Endothelial cell (in vitro differentiated cells): ENCODE measurements at regions not wholly inside any gene's neighbourhood (a gene's known extent, or its start where the extent isn't known, plus 50 kb on each side); places are given as distances from the start of the nearest gene placed in this dataset.

ENCODE experiments used
- DNase-seq: peaks from one replicate; pipeline ENCODE4 v3.0.0; 2021; ENCODE audit warnings: low spot score
- H3K27ac Mint-ChIP-seq: one replicate; pipeline ENCODE4 v1.8.0; 2021; ENCODE audit warnings: mixed read lengths, inconsistent platforms; ENCODE audit not compliant: unreplicated experiment
- H3K27me3 Mint-ChIP-seq: one replicate; pipeline ENCODE4 v1.8.0; 2021; ENCODE audit warnings: mild to moderate bottlenecking, moderate library complexity, mixed read lengths, inconsistent platforms; ENCODE audit not compliant: unreplicated experiment
- H3K36me3 Mint-ChIP-seq: one replicate; pipeline ENCODE4 v1.8.0; 2021; ENCODE audit warnings: mild to moderate bottlenecking, low read depth, mixed read lengths, inconsistent platforms; ENCODE audit not compliant: unreplicated experiment
- H3K4me1 Mint-ChIP-seq: one replicate; pipeline ENCODE4 v1.8.0; 2021; ENCODE audit warnings: mild to moderate bottlenecking, mixed read lengths, inconsistent platforms; ENCODE audit not compliant: unreplicated experiment
- H3K4me3 Mint-ChIP-seq: one replicate; pipeline ENCODE4 v1.8.0; 2021; ENCODE audit warnings: mild to moderate bottlenecking, mixed read lengths, inconsistent platforms; ENCODE audit not compliant: unreplicated experiment
- H3K9me3 Mint-ChIP-seq: one replicate; pipeline ENCODE4 v1.8.0; 2021; ENCODE audit warnings: mixed read lengths, inconsistent platforms; ENCODE audit not compliant: unreplicated experiment
- TF ChIP-seq, protein P1 (sequence below): fragments of 200-600 bp; sonication (generic); IDR thresholded peaks from one replicate; pipeline ENCODE4 v1.5.0; 2021; ENCODE audit warnings: antibody characterized with exemption; ENCODE audit not compliant: unreplicated experiment

DNA sequence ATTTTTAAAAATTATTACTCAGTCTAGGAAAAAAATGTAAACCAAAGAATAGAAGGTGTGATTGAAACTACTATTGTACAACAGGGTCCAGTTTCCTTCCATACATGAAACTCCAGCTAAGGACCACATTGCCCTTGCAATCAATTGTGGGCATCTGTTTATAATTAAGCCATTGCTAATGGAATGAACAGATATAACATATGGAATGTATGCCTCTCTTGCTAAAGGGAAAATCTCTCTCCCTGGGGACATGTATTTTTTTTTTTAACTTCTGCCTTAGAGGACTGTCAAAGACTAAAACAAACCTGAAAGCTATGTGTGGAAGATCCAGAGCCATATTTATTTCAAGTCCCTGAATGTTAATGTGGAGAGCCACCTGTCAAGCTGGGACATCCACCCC is 336.8 kb upstream of the MANEA start:
- DNase-seq, result no peak
- H3K4me1 Mint-ChIP-seq, result no peaks in the 10 kb centered on the region
- H3K27ac Mint-ChIP-seq, result no peak overlapping the region
- H3K9me3 Mint-ChIP-seq, result no peaks in the 10 kb centered on the region
- H3K27me3 Mint-ChIP-seq, result no peaks in the 10 kb centered on the region
- no peaks in the 10 kb centered on the region for H3K36me3 Mint-ChIP-seq
- no peak overlapping the region for H3K4me3 Mint-ChIP-seq
- TF ChIP-seq, protein P1, sequence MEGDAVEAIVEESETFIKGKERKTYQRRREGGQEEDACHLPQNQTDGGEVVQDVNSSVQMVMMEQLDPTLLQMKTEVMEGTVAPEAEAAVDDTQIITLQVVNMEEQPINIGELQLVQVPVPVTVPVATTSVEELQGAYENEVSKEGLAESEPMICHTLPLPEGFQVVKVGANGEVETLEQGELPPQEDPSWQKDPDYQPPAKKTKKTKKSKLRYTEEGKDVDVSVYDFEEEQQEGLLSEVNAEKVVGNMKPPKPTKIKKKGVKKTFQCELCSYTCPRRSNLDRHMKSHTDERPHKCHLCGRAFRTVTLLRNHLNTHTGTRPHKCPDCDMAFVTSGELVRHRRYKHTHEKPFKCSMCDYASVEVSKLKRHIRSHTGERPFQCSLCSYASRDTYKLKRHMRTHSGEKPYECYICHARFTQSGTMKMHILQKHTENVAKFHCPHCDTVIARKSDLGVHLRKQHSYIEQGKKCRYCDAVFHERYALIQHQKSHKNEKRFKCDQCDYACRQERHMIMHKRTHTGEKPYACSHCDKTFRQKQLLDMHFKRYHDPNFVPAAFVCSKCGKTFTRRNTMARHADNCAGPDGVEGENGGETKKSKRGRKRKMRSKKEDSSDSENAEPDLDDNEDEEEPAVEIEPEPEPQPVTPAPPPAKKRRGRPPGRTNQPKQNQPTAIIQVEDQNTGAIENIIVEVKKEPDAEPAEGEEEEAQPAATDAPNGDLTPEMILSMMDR, result no peak

DNA sequence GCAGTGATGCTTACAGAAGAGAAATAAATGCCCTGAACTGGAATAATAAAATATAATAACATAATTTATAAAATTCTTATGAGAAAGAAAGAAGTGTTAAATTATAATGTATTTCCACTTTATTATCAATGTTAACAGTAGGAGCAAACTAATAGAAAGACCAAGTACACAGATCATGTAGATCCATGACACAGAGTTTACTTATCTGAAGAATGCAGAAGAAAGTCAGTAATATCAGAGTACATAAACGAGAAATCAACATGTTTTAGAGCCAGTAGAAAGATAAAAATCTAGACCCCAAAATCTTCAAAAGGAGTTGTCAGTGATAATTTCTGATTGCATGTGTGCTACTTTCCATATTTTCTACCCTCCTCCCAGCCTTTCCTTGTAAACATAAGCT is 334.8 kb upstream of the MANEA start:
- TF ChIP-seq, protein P1, result no peak
- no peak for DNase-seq
- Mint-ChIP-seq H3K27me3 (no peaks in the 10 kb centered on the region), H3K36me3 (no peaks in the 10 kb centered on the region), H3K9me3 (no peaks in the 10 kb centered on the region), H3K4me3 (no peak overlapping the region), H3K27ac (no peak overlapping the region), H3K4me1 (no peaks in the 10 kb centered on the region)

DNA sequence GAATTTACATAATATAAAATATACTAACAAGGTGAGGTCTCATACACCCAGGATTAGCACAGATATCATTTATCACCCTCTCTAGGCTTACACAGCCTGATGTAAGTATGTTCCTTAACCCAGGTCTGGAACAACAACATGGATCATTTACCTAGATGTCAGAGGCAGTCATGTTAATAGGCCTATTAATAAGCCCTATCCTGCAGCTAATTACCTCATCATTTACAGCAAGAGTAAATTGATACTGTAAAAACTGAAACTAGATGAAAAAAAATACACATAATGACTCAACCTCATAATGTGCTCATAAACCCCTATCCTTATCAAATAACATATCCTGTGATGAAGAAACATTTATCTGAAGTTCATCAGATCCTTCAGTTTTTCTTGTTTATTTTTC is 334.3 kb upstream of the MANEA start:
- H3K9me3 Mint-ChIP-seq, result no peaks in the 10 kb centered on the region
- no peaks in the 10 kb centered on the region for H3K4me1 Mint-ChIP-seq
- H3K4me3 Mint-ChIP-seq, result no peak overlapping the region
- no peaks in the 10 kb centered on the region for H3K36me3 Mint-ChIP-seq
- H3K27ac Mint-ChIP-seq, result no peak overlapping the region
- no peak for DNase-seq
- TF ChIP-seq, protein P1, result no peak
- no peaks in the 10 kb centered on the region for H3K27me3 Mint-ChIP-seq

DNA sequence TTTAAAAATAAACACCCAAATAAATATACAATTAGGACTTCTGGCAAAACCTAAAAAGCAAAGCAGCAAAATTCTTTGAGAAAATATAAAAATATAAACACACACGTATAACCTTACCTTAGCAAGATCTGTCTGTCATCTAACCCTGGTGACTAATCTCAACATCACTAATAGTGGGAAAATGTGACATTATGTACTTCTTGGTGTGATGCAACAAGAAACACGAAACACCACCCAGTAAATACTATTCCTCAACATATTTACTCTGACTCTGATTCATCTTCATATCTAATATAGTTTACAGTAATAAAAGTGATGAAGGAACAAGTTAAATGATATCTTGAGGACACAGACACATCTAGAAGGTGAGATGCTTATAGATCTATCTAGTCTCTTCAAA is 332.6 kb upstream of the MANEA start:
- TF ChIP-seq, protein P1, result no peak
- Mint-ChIP-seq H3K4me3 (no peak overlapping the region), H3K36me3 (no peaks in the 10 kb centered on the region), H3K27me3 (no peaks in the 10 kb centered on the region), H3K4me1 (no peaks in the 10 kb centered on the region), H3K27ac (no peak overlapping the region), H3K9me3 (no peaks in the 10 kb centered on the region)
- DNase-seq, result no peak

DNA sequence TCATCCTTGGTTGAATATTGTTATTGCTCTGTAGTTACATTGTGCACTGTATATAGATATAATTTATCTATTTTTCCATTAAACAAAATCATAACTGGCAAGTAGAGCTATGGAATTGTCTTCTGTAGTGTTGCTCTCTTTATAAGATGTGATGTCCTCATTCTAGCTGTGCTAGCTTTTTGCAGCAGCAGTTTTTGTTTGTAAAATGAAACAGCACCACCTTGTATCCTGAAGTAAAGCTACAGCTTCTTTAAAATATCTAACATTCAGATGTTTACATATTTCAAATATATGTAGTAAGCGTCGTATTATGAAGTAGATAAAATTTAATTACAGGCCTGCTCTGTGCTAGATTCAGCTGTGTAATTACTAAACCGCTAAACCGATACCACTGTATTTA is 328.8 kb upstream of the MANEA start:
- no peaks in the 10 kb centered on the region for H3K36me3 Mint-ChIP-seq
- H3K27me3 Mint-ChIP-seq, result peaks cover 1% of the 10 kb centered on the region
- no peaks in the 10 kb centered on the region for H3K4me1 Mint-ChIP-seq
- no peak for DNase-seq
- no peaks in the 10 kb centered on the region for H3K9me3 Mint-ChIP-seq
- H3K4me3 Mint-ChIP-seq, result no peak overlapping the region
- TF ChIP-seq, protein P1, result no peak
- no peak overlapping the region for H3K27ac Mint-ChIP-seq
